ENCODE measurements at regions not wholly inside any gene's neighbourhood (a gene's known extent, or its start where the extent isn't known, plus 50 kb on each side); places are given as distances from the start of the nearest gene placed in this dataset.

DNA sequence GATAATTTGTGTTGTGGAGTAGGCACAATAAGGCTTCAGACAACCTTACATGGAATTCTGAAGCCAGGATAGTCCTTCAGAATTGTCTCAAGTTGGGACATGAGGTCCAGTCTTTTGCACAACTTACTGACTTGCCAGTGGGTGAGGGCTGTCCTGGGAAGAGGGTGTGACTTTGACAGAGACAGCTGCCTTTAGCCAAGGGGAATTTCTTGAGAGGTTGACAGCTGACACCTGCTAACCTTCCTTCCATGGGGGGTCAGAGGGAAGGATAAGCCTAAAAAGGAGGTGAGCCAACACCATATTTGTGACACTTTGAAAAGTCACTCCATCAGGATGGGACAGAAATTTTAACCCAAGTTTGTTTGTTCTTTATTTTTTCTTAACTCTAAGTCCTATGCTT lies 907.8 kb upstream of the CRIM1 start:
- TF ChIP-seq, protein P1, sequence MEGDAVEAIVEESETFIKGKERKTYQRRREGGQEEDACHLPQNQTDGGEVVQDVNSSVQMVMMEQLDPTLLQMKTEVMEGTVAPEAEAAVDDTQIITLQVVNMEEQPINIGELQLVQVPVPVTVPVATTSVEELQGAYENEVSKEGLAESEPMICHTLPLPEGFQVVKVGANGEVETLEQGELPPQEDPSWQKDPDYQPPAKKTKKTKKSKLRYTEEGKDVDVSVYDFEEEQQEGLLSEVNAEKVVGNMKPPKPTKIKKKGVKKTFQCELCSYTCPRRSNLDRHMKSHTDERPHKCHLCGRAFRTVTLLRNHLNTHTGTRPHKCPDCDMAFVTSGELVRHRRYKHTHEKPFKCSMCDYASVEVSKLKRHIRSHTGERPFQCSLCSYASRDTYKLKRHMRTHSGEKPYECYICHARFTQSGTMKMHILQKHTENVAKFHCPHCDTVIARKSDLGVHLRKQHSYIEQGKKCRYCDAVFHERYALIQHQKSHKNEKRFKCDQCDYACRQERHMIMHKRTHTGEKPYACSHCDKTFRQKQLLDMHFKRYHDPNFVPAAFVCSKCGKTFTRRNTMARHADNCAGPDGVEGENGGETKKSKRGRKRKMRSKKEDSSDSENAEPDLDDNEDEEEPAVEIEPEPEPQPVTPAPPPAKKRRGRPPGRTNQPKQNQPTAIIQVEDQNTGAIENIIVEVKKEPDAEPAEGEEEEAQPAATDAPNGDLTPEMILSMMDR (IDR thresholded peaks at IDR 0.05), result no peak
- TF ChIP-seq POLR2A (IDR thresholded peaks at IDR 0.05), result no peak

Data from uterus (tissue), 2 donors.